ENCODE measurements at regions not wholly inside any gene's neighbourhood (a gene's known extent, or its start where the extent isn't known, plus 50 kb on each side); places are given as distances from the start of the nearest gene placed in this dataset.

DNA sequence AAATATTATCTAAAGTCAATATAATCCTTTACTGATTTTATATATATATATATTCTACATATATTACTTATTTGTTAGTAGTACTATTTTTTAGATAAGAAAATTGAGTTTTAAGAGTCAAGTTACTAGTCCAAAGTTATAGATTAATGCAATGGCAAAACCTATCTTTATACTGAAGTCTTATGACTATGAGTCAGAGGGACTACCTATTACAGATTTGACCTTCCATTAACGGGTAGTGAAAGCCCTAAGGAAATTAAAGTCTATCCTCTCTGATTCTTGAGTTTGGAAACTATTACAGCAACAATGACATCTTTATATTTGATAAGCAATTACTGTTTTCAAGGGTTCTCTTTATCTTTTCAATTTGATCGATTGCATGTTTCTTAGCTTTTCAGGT, 315.8 kb downstream of the CASP12 start:
- TF ChIP-seq CTCF (IDR thresholded peaks at IDR 0.05) (no peak), POLR2A (IDR thresholded peaks at IDR 0.05) (no peak), POLR2AphosphoS5 (IDR thresholded peaks at IDR 0.05) (no peak), EP300 (IDR thresholded peaks at IDR 0.05) (no peak)
- H3K27me3 ChIP-seq = no peaks in the 10 kb centered on the region
- no peak overlapping the region for H3K4me3 ChIP-seq
- no peaks in the 10 kb centered on the region for H3K4me1 ChIP-seq
- H3K36me3 ChIP-seq = no peaks in the 10 kb centered on the region
- H3K27ac ChIP-seq = no peak overlapping the region
- WGBS, 2 donors = 82 to 91% methylated on average over 2 of the region's 2 CpGs
- DNase-seq (no peak), ATAC-seq (ENCODE audit: low FRiP score in 2 of 2) (no peak)
- H3K9me3 ChIP-seq = peaks cover 0 to 3% (median 0%) of the 10 kb centered on the region in 4 donors

DNA sequence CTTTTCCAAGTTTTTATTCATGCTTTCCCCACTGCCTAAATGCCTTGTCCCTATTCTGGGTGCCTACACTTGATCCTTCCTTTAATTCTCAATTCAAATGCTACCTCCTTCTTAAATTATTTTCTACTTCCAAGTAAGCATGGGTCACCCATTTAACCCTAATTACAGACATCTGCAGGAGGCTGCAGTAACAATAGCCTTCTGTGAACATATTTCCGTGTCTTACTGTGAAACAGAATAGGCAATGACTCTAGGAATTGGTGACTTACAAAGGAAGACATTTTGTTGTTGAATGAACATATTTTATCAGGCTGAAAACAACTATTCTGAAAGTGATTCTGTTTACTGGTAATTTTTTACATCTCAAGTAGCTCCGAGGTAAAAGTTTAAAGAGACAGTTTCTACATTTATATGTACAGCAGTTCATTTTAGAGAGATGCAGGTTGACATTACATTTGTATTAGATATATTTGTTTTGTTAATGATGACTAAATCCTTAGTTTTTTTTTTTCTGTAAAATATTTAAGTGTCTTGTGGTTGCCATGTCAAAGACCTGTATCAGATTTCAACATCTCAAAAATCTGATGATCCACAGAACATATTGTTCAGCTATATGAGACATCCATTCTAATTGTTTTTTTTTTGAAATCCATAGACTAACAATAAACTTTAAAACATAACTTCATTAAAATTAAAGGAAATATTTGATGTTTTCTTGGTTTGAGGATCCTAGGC, 316.8 kb downstream of the CASP12 start:
- Histone ChIP-seq H3K4me1 (no peaks in the 10 kb centered on the region), H3K4me3 (no peak overlapping the region), H3K27me3 (no peaks in the 10 kb centered on the region), H3K9me3 (peaks cover 0 to 3% (median 0%) of the 10 kb centered on the region in 4 donors), H3K27ac (no peak overlapping the region), H3K36me3 (no peaks in the 10 kb centered on the region)
- 86 to 88% methylated on average over 2 of the region's 2 CpGs for WGBS, 2 donors
- ATAC-seq (ENCODE audit: low FRiP score in 2 of 2) = no peak
- no peak for DNase-seq
- no peak for TF ChIP-seq POLR2AphosphoS5 (IDR thresholded peaks at IDR 0.05)

- no peak for ATAC-seq (ENCODE audit: low FRiP score in 2 of 2)
- H3K4me1 ChIP-seq = no peaks in the 10 kb centered on the region
- no peak overlapping the region for H3K27ac ChIP-seq
- peaks cover 0 to 7% (median 0%) of the 10 kb centered on the region in 4 donors for H3K9me3 ChIP-seq
- H3K27me3 ChIP-seq = no peaks in the 10 kb centered on the region
- no peaks in the 10 kb centered on the region for H3K36me3 ChIP-seq
- DNase-seq = no peak
- no peak overlapping the region for H3K4me3 ChIP-seq
- no peak for TF ChIP-seq POLR2AphosphoS5 (IDR thresholded peaks at IDR 0.05)
- TF ChIP-seq EP300 (IDR thresholded peaks at IDR 0.05) = no peak
- TF ChIP-seq CTCF (IDR thresholded peaks at IDR 0.05) = no peak
- no peak for TF ChIP-seq POLR2A (IDR thresholded peaks at IDR 0.05)
These were observed 324.7 kb downstream of the CASP12 start for GRCh38 chr11:104573441-104573990.

DNA sequence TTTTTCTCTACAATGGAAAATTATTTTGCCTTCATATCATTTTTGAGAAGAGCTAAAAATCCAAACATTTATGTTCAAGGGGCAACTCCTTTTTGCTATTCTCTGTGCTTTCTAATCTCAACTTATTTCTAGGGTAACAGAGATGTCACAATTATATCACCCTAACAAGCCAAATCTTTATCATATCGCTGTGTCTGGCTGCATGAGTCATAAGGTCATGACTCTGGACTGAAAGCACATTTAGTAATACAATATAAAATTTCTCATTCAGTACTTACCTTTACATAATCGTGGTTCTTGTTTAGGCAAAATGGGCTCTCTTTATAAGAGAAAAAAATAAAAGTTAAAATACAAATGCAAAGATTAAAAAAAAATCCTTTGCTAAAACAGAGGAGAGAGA, 326.0 kb downstream of the CASP12 start:
- no peak for ATAC-seq (ENCODE audit: low FRiP score in 2 of 2)
- Histone ChIP-seq H3K4me3 (no peak overlapping the region), H3K27me3 (no peaks in the 10 kb centered on the region), H3K4me1 (no peaks in the 10 kb centered on the region), H3K9me3 (peaks cover 0 to 3% (median 0%) of the 10 kb centered on the region in 4 donors), H3K27ac (no peak overlapping the region), H3K36me3 (no peaks in the 10 kb centered on the region)
- WGBS, 2 donors = 82 to 86% methylated on average over 2 of the region's 2 CpGs
- DNase-seq = no peak
- no peak for TF ChIP-seq EP300 (IDR thresholded peaks at IDR 0.05)
- no peak for TF ChIP-seq CTCF (IDR thresholded peaks at IDR 0.05)
- no peak for TF ChIP-seq POLR2A (IDR thresholded peaks at IDR 0.05)
- no peak for TF ChIP-seq POLR2AphosphoS5 (IDR thresholded peaks at IDR 0.05)

GRCh38 chr11:104570078-104570701, 328.1 kb downstream of the CASP12 start:
- DNase-seq (no peak), ATAC-seq (ENCODE audit: low FRiP score in 2 of 2) (no peak)
- H3K9me3 ChIP-seq = peaks cover 0 to 2% (median 0%) of the 10 kb centered on the region in 4 donors
- H3K27ac ChIP-seq = no peak overlapping the region
- H3K27me3 ChIP-seq = no peaks in the 10 kb centered on the region
- TF ChIP-seq POLR2A (IDR thresholded peaks at IDR 0.05) = no peak
- TF ChIP-seq EP300 (IDR thresholded peaks at IDR 0.05) = no peak
- TF ChIP-seq CTCF (IDR thresholded peaks at IDR 0.05) = no peak
- TF ChIP-seq POLR2AphosphoS5 (IDR thresholded peaks at IDR 0.05) = no peak
- 79 to 88% methylated on average over 4 of the region's 4 CpGs for WGBS, 2 donors
- H3K4me3 ChIP-seq = no peak overlapping the region
- H3K4me1 ChIP-seq = no peaks in the 10 kb centered on the region
- no peaks in the 10 kb centered on the region for H3K36me3 ChIP-seq

Data from upper lobe of left lung (tissue), 6 donors.